ENCODE measurements at regions not wholly inside any gene's neighbourhood (a gene's known extent, or its start where the extent isn't known, plus 50 kb on each side); places are given as distances from the start of the nearest gene placed in this dataset.
"Not testable (repeated sequence)": the region's sequence is repeated elsewhere in the genome, so short reads cannot be mapped to it uniquely, and the experiment has no call there.

GRCh38 chr9:30928045-30928444, 1456.4 kb upstream of the ACO1 start:
- H3K9me3 ChIP-seq, result no peaks in the 10 kb centered on the region
- DNase-seq (ENCODE audit: low spot score), result no peak
- TF ChIP-seq POLR2A (IDR thresholded peaks at IDR 0.05), result no peak
- no peak for TF ChIP-seq POLR2AphosphoS5 (IDR thresholded peaks at IDR 0.05)
- TF ChIP-seq, protein P1, sequence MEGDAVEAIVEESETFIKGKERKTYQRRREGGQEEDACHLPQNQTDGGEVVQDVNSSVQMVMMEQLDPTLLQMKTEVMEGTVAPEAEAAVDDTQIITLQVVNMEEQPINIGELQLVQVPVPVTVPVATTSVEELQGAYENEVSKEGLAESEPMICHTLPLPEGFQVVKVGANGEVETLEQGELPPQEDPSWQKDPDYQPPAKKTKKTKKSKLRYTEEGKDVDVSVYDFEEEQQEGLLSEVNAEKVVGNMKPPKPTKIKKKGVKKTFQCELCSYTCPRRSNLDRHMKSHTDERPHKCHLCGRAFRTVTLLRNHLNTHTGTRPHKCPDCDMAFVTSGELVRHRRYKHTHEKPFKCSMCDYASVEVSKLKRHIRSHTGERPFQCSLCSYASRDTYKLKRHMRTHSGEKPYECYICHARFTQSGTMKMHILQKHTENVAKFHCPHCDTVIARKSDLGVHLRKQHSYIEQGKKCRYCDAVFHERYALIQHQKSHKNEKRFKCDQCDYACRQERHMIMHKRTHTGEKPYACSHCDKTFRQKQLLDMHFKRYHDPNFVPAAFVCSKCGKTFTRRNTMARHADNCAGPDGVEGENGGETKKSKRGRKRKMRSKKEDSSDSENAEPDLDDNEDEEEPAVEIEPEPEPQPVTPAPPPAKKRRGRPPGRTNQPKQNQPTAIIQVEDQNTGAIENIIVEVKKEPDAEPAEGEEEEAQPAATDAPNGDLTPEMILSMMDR (IDR thresholded peaks at IDR 0.05), result no peak
- H3K4me1 ChIP-seq (replicated peaks), result no peaks in the 10 kb centered on the region
- intact Hi-C loops (cut with DNase I), result no loop called here
- WGBS, result 68% methylated on average over 4 of the region's 4 CpGs
- no peaks in the 10 kb centered on the region for H3K36me3 ChIP-seq
- H3K4me3 ChIP-seq, result no peak overlapping the region
- H3K27ac ChIP-seq, result no peak overlapping the region
- H3K27me3 ChIP-seq (replicated peaks; ENCODE audit: insufficient read depth), result no peaks in the 10 kb centered on the region

GRCh38 chr9:30932226-30932625, 1452.2 kb upstream of the ACO1 start:
- Histone ChIP-seq H3K9me3 (no peaks in the 10 kb centered on the region), H3K4me3 (no peak overlapping the region), H3K27ac (no peak overlapping the region), H3K36me3 (no peaks in the 10 kb centered on the region), H3K4me1 (replicated peaks) (no peaks in the 10 kb centered on the region), H3K27me3 (replicated peaks; ENCODE audit: insufficient read depth) (no peaks in the 10 kb centered on the region)
- WGBS, result 76% methylated on average over 2 of the region's 2 CpGs
- no peak for DNase-seq (ENCODE audit: low spot score)
- intact Hi-C loops (cut with DNase I), result no loop called here
- TF ChIP-seq POLR2AphosphoS5 (IDR thresholded peaks at IDR 0.05), result no peak
- TF ChIP-seq, protein P1 (IDR thresholded peaks at IDR 0.05), result no peak
- TF ChIP-seq POLR2A (IDR thresholded peaks at IDR 0.05), result no peak

- no peak for DNase-seq (ENCODE audit: low spot score)
- TF ChIP-seq POLR2A (IDR thresholded peaks at IDR 0.05) (no peak), POLR2AphosphoS5 (IDR thresholded peaks at IDR 0.05) (no peak)
- TF ChIP-seq, protein P1 (IDR thresholded peaks at IDR 0.05), result no peak
- H3K27ac ChIP-seq, result no peak overlapping the region
- H3K4me3 ChIP-seq, result no peak overlapping the region
- H3K36me3 ChIP-seq, result no peaks in the 10 kb centered on the region
- H3K9me3 ChIP-seq, result no peaks in the 10 kb centered on the region
- H3K4me1 ChIP-seq (replicated peaks), result no peaks in the 10 kb centered on the region
- intact Hi-C loops (cut with DNase I), result no loop called here
- no peaks in the 10 kb centered on the region for H3K27me3 ChIP-seq (replicated peaks; ENCODE audit: insufficient read depth)
These were observed 1448.7 kb upstream of the ACO1 start for GRCh38 chr9:30935730-30936129.

DNA sequence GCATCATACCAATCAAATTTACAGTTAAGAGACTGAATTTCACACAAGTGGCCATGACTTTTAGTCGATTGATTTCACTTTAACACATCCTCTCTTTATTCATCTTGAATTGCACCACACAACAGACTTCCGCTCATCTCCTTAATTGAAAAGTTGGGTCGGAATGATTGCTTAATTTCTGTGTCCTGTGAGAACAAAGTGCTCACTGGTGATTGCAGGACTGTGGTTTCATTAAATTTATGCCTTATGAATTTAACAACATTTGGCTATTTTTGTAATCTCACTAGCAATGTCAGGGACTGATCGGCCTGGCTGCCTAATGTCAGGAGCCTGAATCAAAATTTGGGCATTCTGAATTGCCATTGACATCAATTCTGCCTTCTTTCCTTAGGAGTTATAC, 1447.3 kb upstream of the ACO1 start:
- WGBS, result 86% methylated on average over 4 of the region's 4 CpGs
- intact Hi-C loops (cut with DNase I), result no loop called here
- no peak for TF ChIP-seq POLR2A (IDR thresholded peaks at IDR 0.05)
- no peak for TF ChIP-seq POLR2AphosphoS5 (IDR thresholded peaks at IDR 0.05)
- TF ChIP-seq, protein P1 (IDR thresholded peaks at IDR 0.05), result no peak

DNA sequence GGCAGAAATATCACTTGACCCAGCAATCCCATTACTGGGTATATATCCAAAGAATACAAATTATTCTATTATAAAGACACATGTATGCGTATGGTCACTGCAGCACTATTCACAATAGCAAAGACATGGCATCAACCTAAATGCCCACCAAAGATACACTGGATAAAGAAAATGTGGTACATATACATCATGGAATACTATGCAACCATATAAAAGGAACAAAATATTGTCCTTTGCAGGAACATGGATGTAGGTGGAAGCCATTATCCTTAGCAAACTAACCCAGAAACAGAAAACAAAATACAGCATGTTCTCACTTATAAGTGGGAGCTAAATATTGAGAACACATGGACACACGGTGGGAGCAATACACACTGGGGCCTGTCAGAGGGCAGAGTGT, 1441.6 kb upstream of the ACO1 start:
- H3K27ac ChIP-seq; H3K4me1 ChIP-seq (replicated peaks); DNase-seq (ENCODE audit: low spot score); H3K27me3 ChIP-seq (replicated peaks; ENCODE audit: insufficient read depth); intact Hi-C loops (cut with DNase I); H3K36me3 ChIP-seq; H3K9me3 ChIP-seq; H3K4me3 ChIP-seq: not testable (repeated sequence)
- WGBS, result 100% methylated on average over 2 of the region's 2 CpGs

More for the DNA sequence above, 1447.3 kb upstream of the ACO1 start:
- Histone ChIP-seq H3K9me3 (no peaks in the 10 kb centered on the region), H3K4me3 (no peak overlapping the region), H3K27me3 (replicated peaks; ENCODE audit: insufficient read depth) (no peaks in the 10 kb centered on the region), H3K4me1 (replicated peaks) (no peaks in the 10 kb centered on the region), H3K27ac (no peak overlapping the region), H3K36me3 (no peaks in the 10 kb centered on the region)
- no peak for DNase-seq (ENCODE audit: low spot score)

Data from prostate gland (tissue), 2 donors.